Kidney (tissue), 13 donors: ENCODE measurements at regions not wholly inside any gene's neighbourhood (a gene's known extent, or its start where the extent isn't known, plus 50 kb on each side); places are given as distances from the start of the nearest gene placed in this dataset.

Experiments used
- DNase-seq, 5 donors: peaks; one replicate each; pipeline ENCODE4 v3.0.0-alpha.2; 2013 to 2020
- FAIRE-seq: peaks from 2 replicates; lab custom pipeline; 2012; peaks lifted over from hg19 to GRCh38; lab: Jason Lieb, UNC
- H3K27ac ChIP-seq, 2 donors: one replicate each; pipeline ENCODE4 v1.7.0; 2013; ENCODE audit warnings: low read depth in 2 of 2, low read length in 2 of 2, inconsistent platforms in 1 of 2
- H3K27me3 ChIP-seq: one replicate; pipeline ENCODE4 v1.7.1; 2013; ENCODE audit warnings: low read length, inconsistent platforms; ENCODE audit not compliant: control insufficient read depth, insufficient read depth
- H3K36me3 ChIP-seq, 3 donors: one replicate each; pipeline versions ENCODE4 v1.7.0 to v1.7.1; 2013; ENCODE audit warnings: low read length in 3 of 3, control low read depth in 1 of 3, inconsistent platforms in 1 of 3; ENCODE audit not compliant: insufficient read depth in 3 of 3, control insufficient read depth in 2 of 3
- H3K4me1 ChIP-seq, 3 donors: one replicate each; pipeline versions ENCODE4 v1.7.0 to v1.7.1; 2013; ENCODE audit warnings: low read length in 3 of 3, inconsistent platforms in 1 of 3, low read depth in 1 of 3; ENCODE audit not compliant: control insufficient read depth in 2 of 3, insufficient read depth in 2 of 3
- H3K4me3 ChIP-seq, 3 donors: one replicate each; pipeline versions ENCODE4 v1.7.0 to v1.8.1; 2013; ENCODE audit warnings: low read length in 3 of 3, control low read depth in 1 of 3, inconsistent platforms in 1 of 3
- H3K9ac ChIP-seq, 3 donors: one replicate each; pipeline versions ENCODE4 v1.7.0 to v1.7.1; 2013; ENCODE audit warnings: low read length in 3 of 3, control low read depth in 1 of 3, inconsistent platforms in 1 of 3
- H3K9me3 ChIP-seq, 3 donors: one replicate each; pipeline versions ENCODE4 v1.7.0 to v1.7.1; 2013; ENCODE audit warnings: low read length in 3 of 3, control low read depth in 1 of 3, inconsistent platforms in 1 of 3; ENCODE audit not compliant: control insufficient read depth in 2 of 3, insufficient read depth in 1 of 3
- CTCF ChIP-seq: IDR thresholded peaks from 3 replicates; pipeline ENCODE4 v1.5.1; 2012; ENCODE audit warnings: mild to moderate bottlenecking, moderate library complexity, borderline replicate concordance; ENCODE audit not compliant: insufficient read depth; ENCODE audit errors: extremely low read depth
- intact Hi-C: fragments of 100-400 bp; cut with DNase I; formaldehyde crosslinking; loops from one replicate; pipeline ENCODE4 v1.11.1; 2022
- donor health status: control.
- donor health status: control.
- donor health status: control.
- donor health status: control.
- donor health status: control.
- donor health status: DM: yes; HTN: yes; CAD: no.
- donor health status: Normal renal cell carcinoma (clear cell type).

- Histone ChIP-seq H3K9me3 (no peaks in the 10 kb centered on the region), H3K27me3 (no peaks in the 10 kb centered on the region), H3K27ac (no peak overlapping the region), H3K36me3 (no peaks in the 10 kb centered on the region), H3K9ac (no peak overlapping the region), H3K4me1 (no peaks in the 10 kb centered on the region), H3K4me3 (no peak overlapping the region)
- no peak for TF ChIP-seq CTCF
- intact Hi-C loops, result no loop called here
- DNase-seq (no peak), FAIRE-seq (no peak)
These were observed 51.3 kb upstream of the IVNS1ABP start for GRCh38 chr1:185368313-185368855.

DNA sequence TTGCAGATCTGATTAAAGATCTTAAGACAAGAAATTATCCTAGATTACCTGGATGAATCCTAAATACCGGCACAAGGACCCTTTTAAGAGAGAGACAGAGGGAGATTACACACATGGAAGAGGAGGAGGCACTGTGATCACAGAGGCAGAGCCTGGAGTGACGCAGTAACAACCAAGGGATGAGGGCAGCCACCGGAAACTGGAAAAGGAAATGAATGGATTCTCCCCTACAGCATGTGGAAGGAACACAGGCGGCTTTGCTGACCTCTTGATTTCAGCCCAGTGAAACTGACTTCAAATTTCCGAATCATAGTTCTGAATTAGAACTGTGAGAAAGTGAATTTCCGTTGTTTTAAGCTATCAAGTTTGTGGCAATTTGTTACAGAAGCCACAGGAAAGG is 50.2 kb upstream of the IVNS1ABP start:
- DNase-seq, result peak in 2 of 5 donors; percentile 18 to 62
- no peak overlapping the region for H3K27ac ChIP-seq
- no peak for FAIRE-seq
- H3K4me1 ChIP-seq, result no peaks in the 10 kb centered on the region
- TF ChIP-seq CTCF, result no peak
- H3K36me3 ChIP-seq, result no peaks in the 10 kb centered on the region
- intact Hi-C loops, result no loop called here
- H3K9me3 ChIP-seq, result no peaks in the 10 kb centered on the region
- H3K4me3 ChIP-seq, result no peak overlapping the region
- no peaks in the 10 kb centered on the region for H3K27me3 ChIP-seq
- no peak overlapping the region for H3K9ac ChIP-seq
